Sigmoid colon (tissue), 6 donors: ENCODE measurements at regions not wholly inside any gene's neighbourhood (a gene's known extent, or its start where the extent isn't known, plus 50 kb on each side); places are given as distances from the start of the nearest gene placed in this dataset.
"Not testable (repeated sequence)": the region's sequence is repeated elsewhere in the genome, so short reads cannot be mapped to it uniquely, and the experiment has no call there.

Experiments
- DNase-seq: peaks from one replicate; pipeline ENCODE4 v3.0.0-alpha.2; 2019
- H3K27ac ChIP-seq, 4 donors: fragments of 200-600 bp; sonication (generic); one replicate each; pipeline ENCODE4 v1.5.1; 2016 to 2019; ENCODE audit warnings: mild to moderate bottlenecking in 1 of 4
- H3K27me3 ChIP-seq, 3 donors: fragments of 200-600 bp; sonication (generic); one replicate each; pipeline ENCODE4 v1.5.1; 2019; ENCODE audit warnings: mild to moderate bottlenecking in 1 of 3
- H3K36me3 ChIP-seq, 4 donors: fragments of 200-600 bp; sonication (generic); one replicate each; pipeline ENCODE4 v1.5.1; 2016 to 2019
- H3K4me1 ChIP-seq, 4 donors: fragments of 200-600 bp; sonication (generic); one replicate each; pipeline ENCODE4 v1.5.1; 2017 to 2019
- H3K4me3 ChIP-seq, 4 donors: fragments of 200-600 bp; sonication (generic); one replicate each; pipeline ENCODE4 v1.5.1; 2017 to 2019; ENCODE audit warnings: mild to moderate bottlenecking in 2 of 4, moderate library complexity in 1 of 4
- H3K9me3 ChIP-seq, 4 donors: fragments of 200-600 bp in 3 of 4; sonication (generic) in 3 of 4; one replicate each; pipeline versions ENCODE4 v1.5.1 to v1.6.1; 2013 to 2019
- CTCF ChIP-seq, 4 experiments: fragments of 450-650 bp in 3 of 4; fragments of 200-600 bp in 1 of 4; IDR thresholded peaks; one replicate each; pipeline ENCODE4 v1.5.1; 2016 to 2019; ENCODE audit warnings: antibody characterized with exemption in 4 of 4, mild to moderate bottlenecking in 3 of 4, moderate library complexity in 2 of 4
- EP300 ChIP-seq, 4 donors: sonication (generic); formaldehyde crosslinking; IDR thresholded peaks; one replicate each; pipeline ENCODE4 v1.6.1; 2017; ENCODE audit warnings: antibody characterized with exemption in 4 of 4
- POLR2A ChIP-seq, 2 donors: fragments of 450-650 bp; IDR thresholded peaks; one replicate each; pipeline ENCODE4 v1.6.1; 2016; ENCODE audit warnings: antibody characterized with exemption in 2 of 2, mild to moderate bottlenecking in 2 of 2, moderate library complexity in 2 of 2
- POLR2AphosphoS5 ChIP-seq, 4 donors: sonication (generic); formaldehyde crosslinking; IDR thresholded peaks; one replicate each; pipeline ENCODE4 v1.6.1; 2017; ENCODE audit warnings: antibody characterized with exemption in 4 of 4
- WGBS, 2 donors: extraction: QIAGEN DNeasy Blood & Tissue Kit; methylation state at CpG; one replicate each; pipeline ENCODE4 v1.1.7; 2013; 5-methylcytosine and 5-hydroxymethylcytosine counted together
- intact Hi-C: fragments of 100-400 bp; cut with DNase I; formaldehyde crosslinking; loops from one replicate; pipeline ENCODE4 v1.15.1; 2023
- donor health status: healthy with polysubstance abuse.
- donor health status: healthy.

- TF ChIP-seq CTCF (IDR thresholded peaks at IDR 0.05) (no peak), POLR2A (IDR thresholded peaks at IDR 0.05) (no peak), POLR2AphosphoS5 (IDR thresholded peaks at IDR 0.05) (no peak), EP300 (IDR thresholded peaks at IDR 0.05) (no peak)
- Histone ChIP-seq H3K4me3 (no peak overlapping the region), H3K4me1 (no peaks in the 10 kb centered on the region), H3K27me3 (no peaks in the 10 kb centered on the region), H3K36me3 (no peaks in the 10 kb centered on the region), H3K9me3 (peaks cover 0 to 12% (median 6%) of the 10 kb centered on the region in 4 donors), H3K27ac (no peak overlapping the region)
- intact Hi-C loops: no loop called here
- 43 to 72% methylated on average over 13 of the region's 13 CpGs for WGBS, 2 donors
- no peak for DNase-seq
Measured at GRCh38 chrX:1026263-1027015, 186.0 kb downstream of the CRLF2 start.

GRCh38 chrX:1025413-1025812, 187.0 kb downstream of the CRLF2 start:
- Histone ChIP-seq H3K27ac (no peak overlapping the region), H3K4me1 (no peaks in the 10 kb centered on the region), H3K27me3 (no peaks in the 10 kb centered on the region), H3K36me3 (no peaks in the 10 kb centered on the region), H3K9me3 (peaks cover 0 to 20% (median 9%) of the 10 kb centered on the region in 4 donors), H3K4me3 (no peak overlapping the region)
- DNase-seq: no peak
- WGBS, 2 donors: 78 to 82% methylated on average over 11 of the region's 11 CpGs
- intact Hi-C loops: no loop called here
- TF ChIP-seq POLR2A (IDR thresholded peaks at IDR 0.05): no peak
- TF ChIP-seq POLR2AphosphoS5 (IDR thresholded peaks at IDR 0.05): no peak
- no peak for TF ChIP-seq EP300 (IDR thresholded peaks at IDR 0.05)

GRCh38 chrX:1023676-1024075, 188.8 kb downstream of the CRLF2 start:
- no peak for DNase-seq
- WGBS, 2 donors: 80 to 83% methylated on average over 12 of the region's 12 CpGs
- intact Hi-C loops: no loop called here
- H3K27me3 ChIP-seq: no peaks in the 10 kb centered on the region
- peaks cover 0 to 17% (median 9%) of the 10 kb centered on the region in 4 donors for H3K9me3 ChIP-seq
- no peak overlapping the region for H3K4me3 ChIP-seq
- no peaks in the 10 kb centered on the region for H3K36me3 ChIP-seq
- H3K4me1 ChIP-seq: no peaks in the 10 kb centered on the region
- no peak overlapping the region for H3K27ac ChIP-seq
- TF ChIP-seq POLR2AphosphoS5 (IDR thresholded peaks at IDR 0.05) (no peak), CTCF (IDR thresholded peaks at IDR 0.05) (no peak), EP300 (IDR thresholded peaks at IDR 0.05) (no peak), POLR2A (IDR thresholded peaks at IDR 0.05) (no peak)

- peaks cover 0 to 17% (median 9%) of the 10 kb centered on the region in 4 donors for H3K9me3 ChIP-seq
- H3K4me3 ChIP-seq, H3K27me3 ChIP-seq, H3K36me3 ChIP-seq, intact Hi-C loops, H3K4me1 ChIP-seq, DNase-seq, H3K27ac ChIP-seq: not testable (repeated sequence)
- 94 to 95% methylated on average over 9 of the region's 9 CpGs for WGBS, 2 donors
Measured at GRCh38 chrX:1021314-1021993, 191.0 kb downstream of the CRLF2 start.

GRCh38 chrX:1020634-1021166, 191.7 kb downstream of the CRLF2 start:
- 97% methylated on average over 3 of the region's 3 CpGs for WGBS, 2 donors
- peaks cover 0 to 17% (median 9%) of the 10 kb centered on the region in 4 donors for H3K9me3 ChIP-seq

GRCh38 chrX:1016926-1017325, 195.5 kb downstream of the CRLF2 start:
- peaks cover 0 to 14% (median 7%) of the 10 kb centered on the region in 4 donors for H3K9me3 ChIP-seq
- H3K27ac ChIP-seq, DNase-seq, intact Hi-C loops, H3K36me3 ChIP-seq, H3K4me1 ChIP-seq, H3K27me3 ChIP-seq, H3K4me3 ChIP-seq: not testable (repeated sequence)
- 92 to 93% methylated on average over 15 of the region's 15 CpGs for WGBS, 2 donors

More at GRCh38 chrX:1020634-1021166, 191.7 kb downstream of the CRLF2 start:
- Histone ChIP-seq H3K4me3 (no peak overlapping the region), H3K4me1 (no peaks in the 10 kb centered on the region), H3K27ac (no peak overlapping the region), H3K36me3 (no peaks in the 10 kb centered on the region), H3K27me3 (no peaks in the 10 kb centered on the region)
- no peak for DNase-seq
- intact Hi-C loops: no loop called here
- no peak for TF ChIP-seq POLR2AphosphoS5 (IDR thresholded peaks at IDR 0.05)
- TF ChIP-seq CTCF (IDR thresholded peaks at IDR 0.05): no peak
- no peak for TF ChIP-seq EP300 (IDR thresholded peaks at IDR 0.05)
- TF ChIP-seq POLR2A (IDR thresholded peaks at IDR 0.05): no peak

- H3K36me3 ChIP-seq, intact Hi-C loops, H3K4me1 ChIP-seq, H3K4me3 ChIP-seq, H3K27ac ChIP-seq, DNase-seq, H3K9me3 ChIP-seq, H3K27me3 ChIP-seq: not testable (repeated sequence)
- 90 to 96% methylated on average over 11 of the region's 11 CpGs for WGBS, 2 donors
Measured at GRCh38 chrX:1016281-1016680, 196.2 kb downstream of the CRLF2 start.
